Progenitor cell of endocrine pancreas (in vitro differentiated cells): ENCODE measurements at regions not wholly inside any gene's neighbourhood (a gene's known extent, or its start where the extent isn't known, plus 50 kb on each side); places are given as distances from the start of the nearest gene placed in this dataset.
"Not testable (repeated sequence)": the region's sequence is repeated elsewhere in the genome, so short reads cannot be mapped to it uniquely, and the experiment has no call there.

Source experiments
- DNase-seq: peaks from one replicate; pipeline ENCODE4 v3.0.0; 2021; ENCODE audit warnings: low spot score; ENCODE audit not compliant: unreplicated experiment
- H3K27ac Mint-ChIP-seq: 2 replicates; pipeline ENCODE4 v1.8.0; 2021; ENCODE audit warnings: mild to moderate bottlenecking, moderate library complexity, mixed read lengths
- H3K27me3 Mint-ChIP-seq: 2 replicates; pipeline ENCODE4 v1.8.0; 2021; ENCODE audit warnings: mixed read lengths
- H3K36me3 Mint-ChIP-seq: 2 replicates; pipeline ENCODE4 v1.8.0; 2022; ENCODE audit warnings: mixed read lengths; ENCODE audit not compliant: insufficient read depth
- H3K4me1 Mint-ChIP-seq: 2 replicates; pipeline ENCODE4 v1.8.0; 2021; ENCODE audit warnings: low read depth, mixed read lengths
- H3K4me3 Mint-ChIP-seq: 2 replicates; pipeline ENCODE4 v1.8.0; 2021; ENCODE audit warnings: low read depth, mild to moderate bottlenecking, moderate library complexity, mixed read lengths
- H3K9me3 Mint-ChIP-seq: 2 replicates; pipeline ENCODE4 v1.8.0; 2021; ENCODE audit warnings: low read depth, mixed read lengths
- TF ChIP-seq, protein P1 (sequence below): fragments of 200-600 bp; sonication (generic); IDR thresholded peaks from one replicate; pipeline ENCODE4 v1.5.0; 2021; ENCODE audit warnings: antibody characterized with exemption, mild to moderate bottlenecking; ENCODE audit not compliant: unreplicated experiment

DNA sequence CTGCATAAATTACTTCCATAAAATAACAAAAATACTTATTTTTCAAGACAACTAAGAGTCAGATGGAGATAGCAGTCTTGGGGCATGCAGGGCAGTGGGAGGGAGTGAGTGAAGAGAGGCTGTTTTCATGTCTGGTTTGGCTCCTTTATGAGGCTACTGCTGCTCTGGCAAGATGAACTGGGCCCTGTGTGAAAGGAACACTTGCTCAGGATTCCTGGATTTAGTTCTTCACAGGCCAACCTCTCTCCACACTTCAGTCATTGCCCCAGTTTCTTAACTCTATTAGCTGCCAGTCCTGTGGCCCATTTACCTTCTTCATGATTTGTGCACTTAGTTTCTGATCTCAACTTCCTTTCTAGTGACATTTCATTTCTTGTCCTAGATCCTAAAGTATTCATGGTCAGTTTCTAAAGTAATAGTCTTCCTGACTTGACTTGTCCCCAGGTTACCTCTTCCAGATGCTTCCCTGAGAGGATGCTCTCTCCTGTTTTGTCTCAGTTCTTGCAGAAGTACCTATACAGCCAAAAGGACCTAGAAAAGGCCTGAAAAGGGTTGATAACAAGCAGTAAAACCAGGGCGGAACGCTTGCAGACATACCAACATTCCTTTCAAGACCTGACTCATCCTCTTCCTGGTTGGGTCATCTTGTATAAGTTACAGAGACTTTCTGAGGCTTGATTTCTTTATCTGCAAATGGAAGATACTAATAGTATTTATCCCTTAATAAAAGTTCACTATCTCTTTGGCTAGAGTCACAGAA lies 77.0 kb upstream of the ZFAND5 start:
- TF ChIP-seq, protein P1, sequence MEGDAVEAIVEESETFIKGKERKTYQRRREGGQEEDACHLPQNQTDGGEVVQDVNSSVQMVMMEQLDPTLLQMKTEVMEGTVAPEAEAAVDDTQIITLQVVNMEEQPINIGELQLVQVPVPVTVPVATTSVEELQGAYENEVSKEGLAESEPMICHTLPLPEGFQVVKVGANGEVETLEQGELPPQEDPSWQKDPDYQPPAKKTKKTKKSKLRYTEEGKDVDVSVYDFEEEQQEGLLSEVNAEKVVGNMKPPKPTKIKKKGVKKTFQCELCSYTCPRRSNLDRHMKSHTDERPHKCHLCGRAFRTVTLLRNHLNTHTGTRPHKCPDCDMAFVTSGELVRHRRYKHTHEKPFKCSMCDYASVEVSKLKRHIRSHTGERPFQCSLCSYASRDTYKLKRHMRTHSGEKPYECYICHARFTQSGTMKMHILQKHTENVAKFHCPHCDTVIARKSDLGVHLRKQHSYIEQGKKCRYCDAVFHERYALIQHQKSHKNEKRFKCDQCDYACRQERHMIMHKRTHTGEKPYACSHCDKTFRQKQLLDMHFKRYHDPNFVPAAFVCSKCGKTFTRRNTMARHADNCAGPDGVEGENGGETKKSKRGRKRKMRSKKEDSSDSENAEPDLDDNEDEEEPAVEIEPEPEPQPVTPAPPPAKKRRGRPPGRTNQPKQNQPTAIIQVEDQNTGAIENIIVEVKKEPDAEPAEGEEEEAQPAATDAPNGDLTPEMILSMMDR, result no peak
- Mint-ChIP-seq H3K4me1 (peaks cover 3% of the 10 kb centered on the region), H3K36me3 (no peaks in the 10 kb centered on the region), H3K4me3 (no peak overlapping the region), H3K9me3 (no peaks in the 10 kb centered on the region), H3K27me3 (peaks cover 4% of the 10 kb centered on the region), H3K27ac (peak overlapping the region; percentile 0)
- DNase-seq, result no peak

DNA sequence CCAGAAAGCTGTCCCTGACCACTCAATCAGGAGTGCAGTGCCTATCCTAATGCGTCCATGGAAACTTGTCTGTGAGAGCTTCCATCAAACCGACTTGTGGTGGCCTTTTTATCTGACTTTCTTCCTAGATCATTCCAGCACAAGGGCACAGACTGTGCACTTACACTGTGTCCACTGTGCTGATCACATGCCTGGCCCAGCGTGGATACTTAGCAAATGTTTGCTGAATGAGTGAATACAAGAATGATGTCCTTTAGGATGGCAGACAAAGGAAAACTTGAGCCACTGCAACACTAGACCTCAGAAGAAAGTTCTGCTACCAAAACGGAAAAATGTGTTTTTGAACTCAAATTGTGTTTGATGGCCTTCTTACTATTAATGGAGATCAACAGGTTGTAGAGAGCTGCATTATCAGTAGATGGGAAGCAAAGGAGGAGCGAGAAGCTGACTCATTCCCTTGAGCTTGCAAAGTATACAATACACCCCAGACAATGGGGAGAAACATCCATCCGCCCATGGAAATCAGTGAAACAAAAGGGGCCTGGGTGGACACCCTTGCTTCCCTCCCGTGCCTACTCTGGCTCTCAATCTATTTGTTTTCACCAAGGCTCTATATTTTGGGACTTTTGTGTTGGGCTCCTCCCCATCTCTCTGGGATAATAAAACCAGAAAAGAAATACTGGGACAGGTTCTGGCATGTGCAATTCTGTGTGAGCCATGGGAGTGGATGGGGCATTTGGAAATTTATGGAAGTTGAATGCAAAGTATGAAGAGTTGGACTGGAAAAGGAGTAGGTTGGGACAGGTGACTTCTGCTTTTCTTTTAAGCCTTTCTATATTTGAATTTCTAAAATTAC lies 76.2 kb upstream of the ZFAND5 start:
- Mint-ChIP-seq H3K9me3 (no peaks in the 10 kb centered on the region), H3K27me3 (peaks cover 4% of the 10 kb centered on the region), H3K4me3 (no peak overlapping the region), H3K4me1 (peaks cover 3% of the 10 kb centered on the region), H3K27ac (peak overlapping the region; percentile 56), H3K36me3 (no peaks in the 10 kb centered on the region)
- TF ChIP-seq, protein P1, result no peak
- DNase-seq, result no peak

DNA sequence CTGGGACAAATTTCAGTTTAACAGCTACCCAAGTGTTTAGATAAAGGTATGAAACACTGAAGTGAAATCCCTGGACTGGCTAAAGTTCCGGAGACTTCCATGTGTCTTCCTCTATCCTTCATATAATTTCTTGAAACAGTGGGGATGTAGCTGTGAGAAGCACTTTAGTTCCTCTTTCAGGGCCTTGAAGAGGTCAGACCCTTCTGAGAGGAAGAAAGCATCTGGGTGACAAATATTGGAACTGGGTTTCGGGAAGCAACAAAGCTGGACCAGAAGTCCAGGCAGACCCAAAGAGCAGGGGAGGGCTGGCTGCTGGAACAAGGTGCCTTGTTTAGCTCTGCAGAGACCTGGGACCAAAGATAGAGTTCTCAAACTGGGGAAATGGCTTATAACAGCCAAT lies 75.4 kb upstream of the ZFAND5 start:
- DNase-seq, result no peak
- Mint-ChIP-seq H3K9me3 (no peaks in the 10 kb centered on the region), H3K27ac (no peak overlapping the region), H3K4me3 (no peak overlapping the region), H3K27me3 (peaks cover 4% of the 10 kb centered on the region), H3K36me3 (no peaks in the 10 kb centered on the region), H3K4me1 (peaks cover 3% of the 10 kb centered on the region)
- TF ChIP-seq, protein P1, result no peak

DNA sequence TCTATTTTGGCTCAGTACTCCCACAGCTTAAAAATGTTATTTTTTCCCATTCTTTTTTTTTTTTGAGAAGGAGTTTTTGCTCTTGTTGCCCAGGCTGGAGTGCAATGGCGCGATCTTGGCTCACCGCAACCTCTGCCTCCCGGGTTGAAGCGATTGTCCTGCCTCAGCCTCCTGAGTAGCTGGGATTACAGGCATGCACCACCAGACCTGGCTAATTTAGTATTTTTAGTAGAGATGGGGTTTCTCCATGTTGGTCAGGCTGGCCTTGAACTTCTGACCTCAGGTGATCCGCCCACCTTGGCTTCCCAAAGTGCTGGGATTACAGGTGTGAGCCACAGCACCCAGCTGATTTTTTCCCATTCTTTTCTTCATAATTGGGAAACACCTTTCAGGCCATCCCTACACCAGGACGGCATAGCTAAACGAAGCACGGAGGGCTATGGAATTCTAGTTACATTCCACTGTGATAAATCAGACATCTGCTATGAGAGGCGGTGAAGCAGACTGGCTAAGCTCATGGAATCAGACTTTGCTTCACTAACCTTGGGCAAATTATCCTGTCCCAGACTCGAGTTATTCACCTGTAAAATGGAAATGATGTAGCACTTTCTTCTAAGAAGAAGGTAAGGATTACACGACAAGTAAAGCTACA lies 68.7 kb upstream of the ZFAND5 start:
- not testable (repeated sequence) for H3K4me3 Mint-ChIP-seq, H3K27ac Mint-ChIP-seq, H3K9me3 Mint-ChIP-seq, H3K27me3 Mint-ChIP-seq, H3K36me3 Mint-ChIP-seq, DNase-seq, H3K4me1 Mint-ChIP-seq

DNA sequence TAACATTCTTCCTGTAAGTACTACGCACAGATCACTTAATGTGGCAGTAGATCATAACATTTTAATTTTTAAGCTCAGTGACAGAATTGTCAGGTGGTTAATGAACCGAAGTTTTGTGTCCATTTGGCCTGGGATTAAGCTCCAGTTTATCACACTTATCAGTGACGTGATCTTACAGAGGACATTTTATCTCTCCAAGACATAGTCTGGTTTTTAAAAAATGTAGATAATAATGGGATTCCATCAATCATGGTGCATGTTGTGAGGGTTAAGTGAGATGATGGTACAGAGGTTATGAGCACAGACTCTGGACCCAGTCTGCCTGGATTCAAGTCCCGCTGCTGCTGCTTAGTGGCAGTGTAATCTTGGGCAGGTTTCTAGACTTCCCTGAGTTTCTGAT lies 66.0 kb upstream of the ZFAND5 start:
- no peaks in the 10 kb centered on the region for H3K4me1 Mint-ChIP-seq
- no peaks in the 10 kb centered on the region for H3K27me3 Mint-ChIP-seq
- H3K27ac Mint-ChIP-seq, result no peak overlapping the region
- H3K4me3 Mint-ChIP-seq, result no peak overlapping the region
- no peak for DNase-seq
- H3K36me3 Mint-ChIP-seq, result no peaks in the 10 kb centered on the region
- TF ChIP-seq, protein P1, result no peak
- H3K9me3 Mint-ChIP-seq, result no peaks in the 10 kb centered on the region
